ENCODE measurements at regions not wholly inside any gene's neighbourhood (a gene's known extent, or its start where the extent isn't known, plus 50 kb on each side); places are given as distances from the start of the nearest gene placed in this dataset.

DNA sequence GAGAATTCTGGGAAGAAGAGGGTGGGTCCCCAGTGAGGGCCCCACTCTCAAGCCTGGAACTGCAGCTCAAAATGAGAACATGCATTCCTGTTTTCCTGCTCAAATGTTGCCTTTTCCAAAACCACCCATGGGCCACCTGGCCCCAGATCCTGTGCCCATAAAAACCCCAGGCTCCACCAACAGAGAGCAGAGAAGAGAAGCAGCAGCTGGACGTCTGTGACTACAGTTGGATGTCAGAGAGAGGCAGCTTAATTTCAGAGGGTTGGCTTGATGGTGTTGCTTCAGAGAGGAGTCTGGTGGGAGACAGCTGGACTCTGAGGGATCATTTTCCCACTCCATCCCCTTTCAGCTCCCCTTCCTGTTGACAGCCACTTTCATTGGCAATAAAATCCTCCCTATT, 256.4 kb downstream of the FZD1 start:
- Histone ChIP-seq H3K4me2 (ENCODE audit: low read length) (no peak overlapping the region), H3K9ac (ENCODE audit: low read length) (no peak overlapping the region), H3K27me3 (ENCODE audit: insufficient read depth, low read length) (no peaks in the 10 kb centered on the region), H3K4me3 (ENCODE audit: low read depth, low read length, poor library complexity, severe bottlenecking) (no peak overlapping the region), H3K36me3 (ENCODE audit: insufficient read depth, low read length) (no peaks in the 10 kb centered on the region), H2AFZ (ENCODE audit: low read length) (no peak overlapping the region), H3K9me3 (ENCODE audit: low read length) (no peaks in the 10 kb centered on the region), H4K20me1 (ENCODE audit: insufficient read depth, low read length) (no peaks in the 10 kb centered on the region), H3K27ac (ENCODE audit: low read depth, low read length, poor library complexity, severe bottlenecking) (no peak overlapping the region), H3K4me1 (ENCODE audit: insufficient read depth, low read length, severe bottlenecking) (no peaks in the 10 kb centered on the region), H3K9me2 (ENCODE audit: low read depth, low read length) (no peaks in the 10 kb centered on the region), H3K79me2 (ENCODE audit: insufficient read depth, low read length) (no peaks in the 10 kb centered on the region), H3F3A (ENCODE audit: insufficient read depth, low read length) (no peaks in the 10 kb centered on the region)
- TF ChIP-seq EZH2 (IDR thresholded peaks at IDR 0.05; ENCODE audit: borderline replicate concordance, low read length), result no peak
- TF ChIP-seq, protein P1, sequence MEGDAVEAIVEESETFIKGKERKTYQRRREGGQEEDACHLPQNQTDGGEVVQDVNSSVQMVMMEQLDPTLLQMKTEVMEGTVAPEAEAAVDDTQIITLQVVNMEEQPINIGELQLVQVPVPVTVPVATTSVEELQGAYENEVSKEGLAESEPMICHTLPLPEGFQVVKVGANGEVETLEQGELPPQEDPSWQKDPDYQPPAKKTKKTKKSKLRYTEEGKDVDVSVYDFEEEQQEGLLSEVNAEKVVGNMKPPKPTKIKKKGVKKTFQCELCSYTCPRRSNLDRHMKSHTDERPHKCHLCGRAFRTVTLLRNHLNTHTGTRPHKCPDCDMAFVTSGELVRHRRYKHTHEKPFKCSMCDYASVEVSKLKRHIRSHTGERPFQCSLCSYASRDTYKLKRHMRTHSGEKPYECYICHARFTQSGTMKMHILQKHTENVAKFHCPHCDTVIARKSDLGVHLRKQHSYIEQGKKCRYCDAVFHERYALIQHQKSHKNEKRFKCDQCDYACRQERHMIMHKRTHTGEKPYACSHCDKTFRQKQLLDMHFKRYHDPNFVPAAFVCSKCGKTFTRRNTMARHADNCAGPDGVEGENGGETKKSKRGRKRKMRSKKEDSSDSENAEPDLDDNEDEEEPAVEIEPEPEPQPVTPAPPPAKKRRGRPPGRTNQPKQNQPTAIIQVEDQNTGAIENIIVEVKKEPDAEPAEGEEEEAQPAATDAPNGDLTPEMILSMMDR (IDR thresholded peaks at IDR 0.05; ENCODE audit: low read length), result no peak

DNA sequence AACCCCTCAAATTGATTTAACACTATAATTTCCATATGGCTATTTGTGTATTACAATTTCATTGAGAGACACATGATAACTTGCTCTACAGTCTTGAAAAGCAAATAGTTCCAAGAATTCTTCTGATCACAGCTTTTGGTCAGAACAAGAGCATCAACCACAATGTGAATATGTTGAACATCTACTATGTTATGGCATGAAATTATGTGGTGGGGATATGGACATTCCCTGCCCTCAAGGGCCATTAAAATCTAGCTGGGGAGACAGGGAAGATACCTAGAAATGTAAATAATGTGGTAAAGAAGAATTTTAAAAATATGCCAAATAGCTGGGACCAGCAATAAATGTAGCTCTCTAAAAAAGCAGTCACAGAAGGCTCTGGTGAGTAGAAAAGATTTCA, 262.2 kb downstream of the FZD1 start:
- Histone ChIP-seq H3K4me3 (ENCODE audit: low read depth, low read length, poor library complexity, severe bottlenecking) (no peak overlapping the region), H3K9me2 (ENCODE audit: low read depth, low read length) (no peaks in the 10 kb centered on the region), H3K36me3 (ENCODE audit: insufficient read depth, low read length) (no peaks in the 10 kb centered on the region), H3K27me3 (ENCODE audit: insufficient read depth, low read length) (no peaks in the 10 kb centered on the region), H3K9me3 (ENCODE audit: low read length) (no peaks in the 10 kb centered on the region), H3K27ac (ENCODE audit: low read depth, low read length, poor library complexity, severe bottlenecking) (no peak overlapping the region), H4K20me1 (ENCODE audit: insufficient read depth, low read length) (no peaks in the 10 kb centered on the region), H3K79me2 (ENCODE audit: insufficient read depth, low read length) (no peaks in the 10 kb centered on the region), H3K4me2 (ENCODE audit: low read length) (no peak overlapping the region), H3K4me1 (ENCODE audit: insufficient read depth, low read length, severe bottlenecking) (no peaks in the 10 kb centered on the region), H2AFZ (ENCODE audit: low read length) (no peak overlapping the region), H3K9ac (ENCODE audit: low read length) (no peak overlapping the region), H3F3A (ENCODE audit: insufficient read depth, low read length) (no peaks in the 10 kb centered on the region)
- TF ChIP-seq EZH2 (IDR thresholded peaks at IDR 0.05; ENCODE audit: borderline replicate concordance, low read length), result no peak
- TF ChIP-seq, protein P1 (IDR thresholded peaks at IDR 0.05; ENCODE audit: low read length), result no peak

GRCh38 chr7:91527460-91527859, 263.2 kb downstream of the FZD1 start:
- Histone ChIP-seq H3K9me3 (ENCODE audit: low read length) (0 out of 2 replicates have a peak, but pooled peaks cover 4% of the 10 kb centered on the region), H3K4me3 (ENCODE audit: low read depth, low read length, poor library complexity, severe bottlenecking) (no peak overlapping the region), H3K36me3 (ENCODE audit: insufficient read depth, low read length) (no peaks in the 10 kb centered on the region), H3K79me2 (ENCODE audit: insufficient read depth, low read length) (no peaks in the 10 kb centered on the region), H3K9me2 (ENCODE audit: low read depth, low read length) (no peaks in the 10 kb centered on the region), H3K27ac (ENCODE audit: low read depth, low read length, poor library complexity, severe bottlenecking) (no peak overlapping the region), H3K9ac (ENCODE audit: low read length) (no peak overlapping the region), H3K4me2 (ENCODE audit: low read length) (no peak overlapping the region), H3F3A (ENCODE audit: insufficient read depth, low read length) (no peaks in the 10 kb centered on the region), H3K27me3 (ENCODE audit: insufficient read depth, low read length) (no peaks in the 10 kb centered on the region), H2AFZ (ENCODE audit: low read length) (no peak overlapping the region), H4K20me1 (ENCODE audit: insufficient read depth, low read length) (no peaks in the 10 kb centered on the region), H3K4me1 (ENCODE audit: insufficient read depth, low read length, severe bottlenecking) (no peaks in the 10 kb centered on the region)
- no peak for TF ChIP-seq EZH2 (IDR thresholded peaks at IDR 0.05; ENCODE audit: borderline replicate concordance, low read length)
- TF ChIP-seq, protein P1 (IDR thresholded peaks at IDR 0.05; ENCODE audit: low read length), result no peak

Data from OCI-LY1 (cell line).